Activated T-cell treated with anti-CD3 and anti-CD28 coated beads for 48 hours (primary cell): ENCODE measurements at regions not wholly inside any gene's neighbourhood (a gene's known extent, or its start where the extent isn't known, plus 50 kb on each side); places are given as distances from the start of the nearest gene placed in this dataset.
"Not testable (repeated sequence)": the region's sequence is repeated elsewhere in the genome, so short reads cannot be mapped to it uniquely, and the experiment has no call there.

Experiments used
- DNase-seq: peaks from one replicate; pipeline ENCODE4 v3.0.0-alpha.2; 2020; ENCODE audit warnings: low read depth

DNA sequence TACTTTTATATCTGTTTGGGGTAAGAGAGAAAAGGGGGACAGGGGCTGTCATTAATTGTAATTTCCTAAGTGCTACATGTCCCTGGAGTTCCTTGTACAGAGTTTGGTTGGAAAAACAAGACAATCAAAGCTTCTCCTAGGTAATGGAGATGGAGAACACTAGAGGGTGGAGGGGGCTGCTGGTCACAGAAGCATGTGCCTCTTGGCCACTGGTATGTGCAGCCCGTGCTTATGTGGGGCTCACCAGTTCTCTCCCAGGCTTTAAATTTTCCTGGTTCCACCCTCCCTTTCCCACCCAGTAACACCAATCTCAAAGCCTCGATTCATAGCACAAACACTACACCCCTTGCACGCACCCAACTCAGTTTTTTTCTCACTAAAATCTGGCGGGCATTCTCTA lies 165.6 kb downstream of the SAMD5 start:
- DNase-seq = no peak

DNA sequence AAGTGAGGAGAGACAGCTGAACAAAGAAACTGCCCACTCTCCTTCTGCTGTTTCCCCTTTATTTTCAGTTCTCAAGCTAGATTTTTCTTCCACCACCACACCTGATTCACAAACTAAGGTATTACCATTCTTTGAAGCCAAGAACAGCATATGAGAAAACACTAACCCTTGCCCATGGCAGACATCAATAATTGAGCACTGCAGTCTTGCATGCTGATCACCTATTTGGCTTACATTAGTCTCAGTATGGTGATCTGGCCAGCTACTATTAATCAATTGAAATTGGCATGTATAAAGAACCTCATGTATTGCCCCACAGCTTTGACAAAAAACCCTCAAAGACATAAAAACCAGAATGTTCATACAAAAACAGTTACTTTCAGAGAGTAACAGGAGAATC lies 166.3 kb downstream of the SAMD5 start:
- DNase-seq = no peak

DNA sequence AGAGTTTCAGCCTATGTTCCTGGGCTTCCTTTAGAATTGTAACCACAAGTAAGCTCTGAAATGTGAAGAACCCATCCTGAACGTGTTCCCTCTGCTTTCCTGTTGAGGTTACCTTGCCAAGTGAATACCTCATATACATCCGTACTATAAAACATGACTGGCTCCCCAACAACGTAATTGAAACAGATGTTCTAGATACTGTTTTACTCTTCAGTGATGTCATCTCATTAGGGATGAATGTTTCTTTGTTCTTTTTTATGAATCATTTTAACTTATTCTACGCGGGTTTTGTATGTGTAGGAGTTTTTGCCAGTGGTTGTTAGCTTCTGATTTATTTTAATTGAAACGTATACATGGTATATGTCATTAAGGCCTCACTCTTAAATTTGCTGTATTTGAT lies 166.8 kb downstream of the SAMD5 start:
- no peak for DNase-seq

DNA sequence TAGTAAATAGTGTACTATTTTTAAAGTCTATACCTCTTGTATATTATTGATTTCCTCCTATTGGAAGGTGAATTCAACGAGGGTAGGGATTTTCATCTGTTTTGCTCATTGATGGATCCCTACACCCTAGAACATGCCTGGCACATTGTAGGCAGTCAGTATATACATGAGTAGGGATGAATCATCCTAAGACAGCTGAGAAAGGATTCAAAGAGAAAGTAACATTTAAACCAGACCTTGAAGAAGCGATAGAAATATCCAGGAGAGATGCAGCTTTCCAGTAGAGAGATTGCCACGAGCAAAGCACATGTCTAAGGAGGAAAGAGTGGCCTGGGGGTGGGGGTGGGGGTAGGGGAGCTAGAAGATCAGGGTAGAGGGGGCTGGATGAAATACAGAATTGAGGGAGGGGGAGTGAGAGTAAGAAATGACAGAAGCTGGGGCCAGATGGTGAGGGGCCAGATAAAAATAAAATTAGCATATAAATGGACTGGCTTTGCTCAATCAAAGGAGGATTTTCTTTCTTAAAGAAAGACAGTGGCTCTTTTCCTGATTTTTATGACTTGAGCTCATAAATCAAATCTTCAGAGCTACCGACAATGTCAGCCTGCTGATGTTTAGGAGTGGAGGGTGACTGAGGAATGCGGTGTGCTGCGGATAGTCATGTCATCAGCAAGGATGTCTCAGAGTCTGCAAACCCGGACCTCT lies 168.2 kb downstream of the SAMD5 start:
- no peak for DNase-seq

DNA sequence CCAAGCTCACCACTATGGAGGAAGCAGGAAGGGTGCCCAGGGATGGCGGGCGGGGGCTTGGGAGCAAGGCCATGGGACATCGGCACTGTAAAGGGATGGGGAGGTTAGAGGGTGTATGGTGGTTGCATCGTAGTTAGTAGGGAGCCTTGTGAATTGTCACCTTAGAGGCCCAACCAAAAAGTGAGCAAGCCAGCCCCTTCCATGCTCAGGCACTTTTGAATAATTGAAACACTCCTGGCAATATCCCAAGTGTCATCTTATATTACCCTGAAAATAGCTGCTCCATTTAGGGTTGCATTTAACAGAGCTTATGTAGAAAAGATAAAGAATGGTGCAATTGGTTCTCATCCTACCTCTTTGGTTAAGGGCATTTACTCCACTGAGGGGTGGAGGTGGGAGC lies 169.2 kb downstream of the SAMD5 start:
- no peak for DNase-seq

DNA sequence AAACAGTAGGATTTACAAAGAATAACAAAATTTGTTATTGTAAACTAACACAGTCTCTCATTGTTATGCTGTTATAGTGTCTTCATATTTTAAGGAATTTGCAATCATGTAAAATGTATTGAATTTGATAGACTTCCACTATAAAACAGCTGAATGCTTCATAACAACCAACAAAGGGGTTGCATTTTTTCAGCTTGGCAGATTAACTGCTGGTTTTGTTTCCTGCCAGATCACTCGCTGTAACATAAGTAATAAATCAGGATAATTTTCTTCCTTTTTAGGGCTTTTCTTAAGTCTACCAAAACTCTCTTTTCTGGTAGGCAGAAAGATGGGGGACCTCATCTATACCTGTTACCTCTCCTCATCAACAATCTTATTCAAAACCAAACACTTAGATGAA lies 169.8 kb downstream of the SAMD5 start:
- DNase-seq = no peak

DNA sequence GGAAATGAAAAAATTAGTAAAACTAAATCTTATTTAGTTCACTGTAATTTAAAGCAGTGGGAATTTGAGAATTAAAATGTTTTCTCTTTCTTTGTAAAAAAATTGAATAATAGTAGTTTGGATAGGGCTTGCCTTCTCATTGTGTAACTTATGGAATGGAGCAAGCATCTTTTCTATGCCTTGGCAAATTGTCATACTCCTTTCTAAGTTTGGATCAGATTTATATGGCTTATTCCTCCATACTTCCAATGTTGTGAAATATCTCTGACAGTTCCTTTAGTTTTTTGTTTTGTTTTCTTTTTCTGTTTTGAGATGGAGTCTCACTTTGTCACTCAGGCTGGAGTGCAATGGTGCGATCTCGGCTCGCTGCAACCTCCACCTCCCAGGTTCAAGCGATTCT lies 176.4 kb downstream of the SAMD5 start:
- DNase-seq = no peak

DNA sequence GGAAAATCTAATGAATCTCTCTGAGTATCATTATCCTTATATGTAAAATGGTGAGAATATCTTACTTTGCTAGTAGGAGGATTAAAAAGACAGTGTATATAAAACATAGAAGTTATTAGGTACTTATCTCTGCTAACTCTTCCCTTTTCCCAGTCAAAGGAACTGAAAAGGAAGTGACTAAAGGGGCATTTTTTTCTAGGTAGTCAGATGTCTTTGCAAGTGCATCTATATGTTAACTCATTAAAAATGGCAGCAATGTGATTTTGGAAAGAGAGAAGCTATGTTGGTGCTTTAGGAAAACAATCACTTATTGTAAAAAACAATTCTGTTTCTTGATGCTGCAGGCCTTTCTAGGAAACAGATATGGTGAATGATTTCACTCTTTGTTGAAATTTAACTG lies 180.9 kb downstream of the SAMD5 start:
- DNase-seq = no peak

DNA sequence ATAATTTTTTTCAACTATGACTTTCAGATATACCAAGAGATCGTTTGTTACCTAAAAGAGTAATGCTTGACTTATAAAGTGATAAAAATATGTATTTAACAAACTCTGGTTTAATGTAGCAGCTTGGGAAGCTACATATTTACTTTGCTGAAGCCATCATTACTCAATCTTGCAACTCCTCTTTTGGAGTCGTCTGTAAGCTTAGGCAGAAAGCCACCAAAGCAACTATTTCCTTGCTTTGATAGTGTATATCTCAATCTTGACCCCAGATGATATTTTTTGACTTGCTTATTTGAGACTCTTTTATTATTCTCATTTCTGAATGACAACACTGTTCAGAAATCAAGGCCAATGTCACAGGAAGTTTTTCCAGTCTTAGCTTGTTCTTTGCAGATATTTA lies 183.0 kb downstream of the SAMD5 start:
- DNase-seq = no peak

DNA sequence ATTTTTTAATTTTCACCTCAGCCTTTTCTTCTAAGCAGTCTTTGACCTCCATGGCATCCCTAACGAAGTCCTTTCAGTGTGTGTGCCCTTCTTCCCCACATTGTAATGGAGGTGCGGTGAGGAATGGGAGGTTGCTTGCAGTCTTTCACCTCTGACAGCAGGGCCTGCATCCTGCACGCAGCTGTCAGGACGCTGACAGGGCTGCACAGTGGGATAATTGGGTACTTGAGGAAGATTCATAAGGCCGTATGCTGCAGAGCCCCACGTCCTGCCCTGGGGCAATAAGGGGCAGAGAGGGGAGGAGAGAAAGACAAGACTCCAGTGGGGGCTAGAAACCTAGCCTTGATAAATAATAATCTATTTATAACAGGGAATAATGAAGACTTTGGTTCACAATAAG lies 184.7 kb downstream of the SAMD5 start:
- no peak for DNase-seq

DNA sequence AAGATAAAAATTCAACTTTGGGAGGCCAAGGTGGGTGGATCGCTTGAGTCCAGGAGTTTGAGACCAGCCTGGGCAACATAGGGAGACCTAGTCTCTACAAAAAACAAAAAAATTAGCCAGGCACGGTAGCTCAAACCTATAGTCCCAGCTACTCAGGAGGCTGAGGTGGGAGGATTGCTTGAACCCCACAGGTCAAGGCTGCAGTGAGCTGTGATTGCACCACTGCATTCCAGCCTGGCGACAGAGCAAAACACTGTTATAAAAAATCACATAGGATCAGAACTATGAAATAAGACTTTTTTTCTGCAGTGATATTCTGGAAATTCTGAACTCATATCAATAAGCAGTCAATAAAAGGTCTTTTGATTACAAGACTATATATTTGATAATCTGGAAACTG lies 186.1 kb downstream of the SAMD5 start:
- DNase-seq = not testable (repeated sequence)

DNA sequence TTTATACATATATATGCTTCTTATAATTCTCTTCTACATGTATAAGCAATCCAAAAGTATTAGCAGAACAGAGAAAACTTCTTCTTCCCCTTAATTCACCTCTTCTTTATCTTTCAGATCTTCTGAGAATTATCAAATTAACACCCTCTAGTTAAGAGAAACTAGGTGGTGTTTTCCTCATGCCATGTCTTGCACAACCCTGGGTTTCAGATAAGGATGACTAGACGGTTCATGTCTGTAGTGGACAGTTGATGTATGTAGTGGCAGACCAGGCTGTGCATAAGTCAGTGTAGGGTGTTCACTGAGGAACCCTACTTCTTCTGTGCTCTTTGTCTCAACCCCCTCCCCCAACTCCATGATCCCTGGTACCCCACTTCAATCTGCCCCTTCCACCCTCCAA lies 187.3 kb downstream of the SAMD5 start:
- no peak for DNase-seq

DNA sequence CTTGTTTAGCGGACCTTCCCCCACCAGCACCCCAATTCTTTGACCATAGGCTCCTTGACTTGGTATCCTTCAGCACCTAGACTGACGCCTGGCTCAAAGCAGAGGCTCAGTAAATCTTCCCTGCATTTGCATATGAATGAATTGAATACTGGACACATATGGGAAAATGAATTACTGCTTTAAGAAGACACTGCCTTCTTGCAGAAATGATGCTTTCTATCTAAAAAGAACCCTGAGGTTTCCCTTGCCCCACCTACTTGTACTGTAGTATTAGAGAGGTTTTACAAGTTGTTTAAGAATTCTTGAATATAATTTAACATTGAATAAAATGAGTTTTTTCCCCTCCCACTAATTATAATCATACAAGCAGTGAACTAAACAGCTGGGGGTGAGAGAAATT lies 190.7 kb downstream of the SAMD5 start:
- no peak for DNase-seq

DNA sequence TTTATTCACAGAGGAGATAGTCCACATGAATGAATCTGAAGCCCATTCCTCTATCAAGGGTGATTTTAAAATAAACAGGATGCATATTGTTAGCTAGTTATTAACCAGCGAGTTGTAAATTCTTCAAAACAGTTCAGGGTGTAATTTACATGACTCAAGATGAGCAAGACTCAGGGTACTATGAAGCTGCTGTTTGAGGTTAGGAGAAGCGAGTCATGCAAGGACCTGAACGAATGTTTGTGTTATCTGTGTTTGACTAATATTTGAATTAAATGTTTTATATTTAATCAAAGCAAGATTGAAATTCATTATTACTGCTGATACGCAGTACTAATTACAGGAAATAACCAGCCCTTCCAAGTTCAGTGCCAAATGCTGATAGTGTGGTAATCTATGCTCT lies 191.1 kb downstream of the SAMD5 start:
- no peak for DNase-seq

DNA sequence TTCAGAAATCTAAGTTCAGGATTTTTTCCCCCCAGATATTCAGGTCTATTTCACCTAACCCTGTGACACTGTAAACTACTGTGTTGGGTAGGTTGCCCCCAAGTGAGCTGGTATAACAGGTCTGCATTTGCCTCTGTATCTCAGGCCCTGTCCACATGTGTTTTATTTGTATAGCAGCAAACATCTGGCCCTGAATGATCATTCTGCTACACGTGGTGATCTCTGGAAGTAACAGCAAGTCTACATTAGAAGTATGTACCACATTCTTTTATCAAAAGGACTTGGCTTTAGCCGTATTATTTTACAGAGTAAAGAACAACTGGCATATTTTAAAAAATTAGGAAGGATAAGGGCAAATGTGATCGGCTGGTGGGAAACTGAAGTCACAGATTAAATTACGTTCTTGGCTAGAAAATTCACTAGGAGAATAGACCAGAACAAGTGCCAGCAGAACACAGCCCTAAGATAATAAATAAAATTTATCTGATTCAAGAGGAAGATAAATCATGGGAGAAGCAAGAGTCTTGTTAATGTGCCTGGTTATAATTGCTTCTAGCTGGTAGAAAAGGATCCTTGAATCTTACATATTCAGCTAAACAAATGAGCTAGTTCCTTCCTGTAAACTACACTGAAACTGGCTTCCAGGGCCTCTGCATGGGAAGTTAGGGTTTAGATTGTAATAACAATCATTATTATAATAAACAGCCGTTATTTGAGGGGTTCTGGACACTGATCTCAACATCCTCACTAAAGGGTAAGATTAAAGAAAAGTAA lies 192.1 kb downstream of the SAMD5 start:
- DNase-seq = no peak

DNA sequence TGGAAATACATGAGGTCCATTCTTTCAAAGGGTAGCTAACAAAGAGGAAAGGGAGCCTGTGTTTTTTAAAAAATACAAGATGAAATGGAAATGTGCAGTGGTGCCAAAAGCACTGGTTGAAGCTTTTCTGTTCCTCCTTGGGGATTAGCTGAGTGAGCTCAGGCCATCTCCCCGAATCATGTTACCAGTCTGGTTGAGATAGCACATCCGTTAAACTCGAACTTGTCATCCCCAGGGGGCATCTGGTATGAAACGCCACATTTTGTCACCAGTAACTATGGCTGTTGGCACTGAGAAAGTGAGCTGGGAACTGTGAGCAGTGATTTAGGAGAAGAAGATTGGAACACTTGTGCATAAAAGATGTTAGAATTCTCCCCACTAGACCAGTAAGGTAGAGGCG lies 196.2 kb downstream of the SAMD5 start:
- no peak for DNase-seq

DNA sequence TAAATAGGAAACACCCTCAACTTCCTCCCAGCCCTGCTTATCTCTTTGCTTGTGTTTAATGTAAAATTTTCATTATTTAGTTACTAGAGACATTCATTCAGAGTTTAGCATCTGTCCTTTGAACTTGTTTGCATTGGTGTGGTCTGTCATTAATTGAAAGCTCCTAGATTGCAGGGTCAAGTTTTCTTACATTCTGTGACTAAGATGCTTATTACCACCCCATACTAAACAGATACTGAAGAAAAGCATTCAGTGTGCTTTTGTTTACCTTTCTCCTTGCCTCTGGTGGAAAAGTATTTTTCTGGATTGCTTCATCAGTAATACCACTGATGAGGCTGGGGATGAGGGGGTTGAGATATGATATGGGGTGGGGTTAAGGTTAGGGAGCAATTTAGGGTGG lies 199.0 kb downstream of the SAMD5 start:
- no peak for DNase-seq

DNA sequence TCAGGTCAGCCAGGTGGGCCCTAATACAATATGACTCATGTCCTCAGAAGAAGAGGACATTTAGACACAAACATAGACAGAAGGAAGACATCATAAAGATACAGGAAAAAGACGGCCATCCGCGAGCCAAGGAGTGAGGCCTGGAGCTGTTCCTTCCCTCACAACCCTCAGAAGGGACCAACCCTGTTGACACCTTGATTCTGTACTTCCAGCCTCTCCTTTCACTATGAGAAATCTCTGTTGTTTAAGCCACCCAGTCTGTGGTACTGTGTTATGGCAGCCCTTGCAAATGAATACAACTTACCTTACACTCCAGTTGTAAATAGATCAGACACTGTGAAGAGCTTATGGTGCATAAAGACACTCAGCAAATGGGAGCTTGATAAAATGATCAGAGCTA lies 199.7 kb downstream of the SAMD5 start:
- DNase-seq = no peak

DNA sequence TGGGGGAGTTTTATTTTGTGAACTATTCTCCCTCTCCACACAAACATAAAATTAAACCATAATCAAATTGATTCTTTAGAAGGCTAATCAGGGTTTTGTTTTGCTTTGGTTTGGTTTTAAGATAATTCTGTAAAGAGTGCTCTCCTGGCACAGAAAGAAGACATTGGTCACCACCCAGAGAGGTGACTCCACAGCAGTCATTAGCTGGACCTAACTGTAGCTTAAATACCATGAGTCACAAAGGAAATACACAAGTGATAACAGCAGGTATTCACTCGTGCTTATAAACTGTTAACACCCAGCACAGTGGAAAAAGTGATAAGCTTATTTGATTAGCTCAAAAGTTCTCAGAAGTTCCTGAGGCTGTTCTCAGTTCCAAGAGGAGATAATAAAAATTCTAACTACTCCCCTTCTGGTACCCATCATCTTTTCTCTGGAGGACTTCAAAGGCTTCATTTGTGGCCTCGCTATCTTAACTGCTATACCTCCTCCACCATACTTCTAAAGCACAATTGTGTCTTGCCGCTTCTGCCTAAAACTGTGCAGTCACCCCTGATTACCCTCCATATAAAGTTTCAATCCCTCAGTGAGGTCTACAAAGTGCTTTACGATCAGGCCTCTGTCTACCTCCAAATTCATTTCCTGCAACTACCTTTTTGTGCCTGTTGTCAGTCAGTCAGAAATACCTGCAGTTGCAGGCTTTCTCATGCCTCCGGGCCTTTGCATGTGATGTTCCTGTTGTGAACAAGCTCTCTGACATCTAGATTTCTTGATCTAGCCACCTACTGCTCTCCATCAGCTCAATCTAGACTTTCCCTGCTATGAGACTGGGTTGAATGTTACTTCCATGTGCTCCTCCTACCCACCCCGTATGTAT lies 201.1 kb downstream of the SAMD5 start:
- no peak for DNase-seq

DNA sequence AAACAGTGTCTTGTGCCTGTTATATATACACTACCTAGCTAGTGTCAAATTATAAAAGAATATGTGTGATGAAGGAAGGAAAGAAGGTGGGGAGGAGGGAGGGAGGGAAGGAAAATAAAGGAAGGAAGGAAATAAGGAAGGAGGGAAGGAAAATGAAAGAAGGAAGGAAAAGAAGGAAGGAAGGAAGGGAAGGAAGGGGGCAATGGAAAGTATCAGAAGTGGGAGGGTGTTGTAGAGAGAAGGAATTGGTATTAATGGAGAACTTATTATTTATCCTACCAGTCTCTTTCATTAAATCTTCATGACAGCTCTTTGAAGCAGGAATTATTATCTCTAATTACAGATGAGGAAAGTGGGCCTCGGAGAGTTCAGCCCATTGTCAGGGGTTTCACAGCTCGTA lies 202.4 kb downstream of the SAMD5 start:
- no peak for DNase-seq

DNA sequence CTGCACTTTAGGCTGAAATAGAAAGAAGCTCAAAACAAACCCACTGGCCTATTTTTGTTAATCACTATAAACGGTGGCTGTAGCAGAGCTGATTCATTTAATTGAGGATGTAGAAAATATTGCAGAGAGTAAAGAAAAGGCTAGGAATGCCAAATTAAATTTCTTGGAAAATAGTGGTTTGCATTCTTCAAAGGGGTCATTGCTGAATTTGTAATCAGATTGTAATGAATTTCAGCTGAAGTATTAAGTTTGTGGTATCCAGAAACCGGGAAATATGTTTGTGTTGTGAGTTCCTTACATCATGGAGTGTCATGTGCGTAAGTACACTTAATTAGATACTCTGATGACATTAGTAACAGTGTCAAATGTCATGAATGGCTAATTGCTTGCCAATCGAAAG lies 203.0 kb downstream of the SAMD5 start:
- DNase-seq = no peak

DNA sequence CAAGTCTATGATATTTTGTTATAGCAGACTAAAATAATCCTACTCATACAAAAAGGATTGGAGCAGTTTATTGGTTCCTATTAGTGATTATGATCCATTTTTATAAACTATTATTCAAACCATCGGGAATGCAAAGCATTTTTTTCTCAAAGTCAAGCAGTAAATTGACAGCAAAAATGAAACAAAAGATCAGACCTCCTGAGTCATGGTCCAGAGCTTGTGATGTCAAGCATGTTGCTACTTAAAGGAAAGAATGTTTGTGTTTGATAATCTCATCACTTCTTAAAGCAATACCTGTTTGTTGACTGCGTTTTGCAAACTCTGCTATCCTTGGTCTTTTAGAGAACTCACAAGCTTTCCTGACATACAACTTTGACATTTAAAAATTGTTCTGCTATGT lies 204.4 kb downstream of the SAMD5 start:
- DNase-seq = no peak

DNA sequence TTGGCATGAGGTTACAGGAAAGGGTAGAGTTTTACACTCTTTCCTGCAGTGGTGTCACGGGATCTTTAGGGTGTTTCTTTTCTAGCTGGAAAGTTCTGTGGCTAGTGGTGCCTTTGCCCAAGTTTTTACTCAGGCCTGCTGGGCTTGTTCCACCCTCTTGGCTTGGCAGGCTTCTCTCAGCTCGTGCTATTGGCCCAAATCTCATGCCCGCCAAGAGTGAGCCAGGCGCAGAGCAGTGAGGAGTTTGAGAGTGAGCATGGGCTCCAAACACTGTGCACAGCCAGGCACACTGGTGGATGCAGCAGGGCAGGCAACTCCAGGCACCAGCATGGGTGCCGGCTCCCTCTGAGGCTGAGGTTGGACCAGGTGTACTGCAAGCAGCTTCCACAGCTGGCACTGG lies 206.5 kb downstream of the SAMD5 start:
- DNase-seq = no peak
